ENCODE measurements at regions not wholly inside any gene's neighbourhood (a gene's known extent, or its start where the extent isn't known, plus 50 kb on each side); places are given as distances from the start of the nearest gene placed in this dataset.

DNA sequence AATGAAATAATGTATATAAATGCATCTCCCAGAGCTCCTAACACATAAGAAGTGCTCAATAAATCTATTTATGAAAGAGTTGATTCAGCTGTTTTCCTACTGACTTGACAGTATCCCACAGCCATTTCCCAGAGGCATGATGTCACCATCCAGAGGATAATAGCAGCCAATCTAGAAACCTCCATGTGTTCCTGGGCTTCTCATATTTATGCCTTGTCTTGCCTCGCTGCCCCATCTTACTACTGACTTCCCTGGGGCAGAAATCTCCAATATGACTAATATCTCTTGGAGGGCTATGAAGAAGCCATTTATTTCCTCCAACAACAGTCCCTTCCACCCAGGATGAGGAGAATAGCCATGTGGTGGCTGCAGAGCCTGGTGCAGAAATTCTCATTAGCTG is 115.4 kb upstream of the NAV2 start:
- H3K27me3 ChIP-seq (ENCODE audit: low read depth, low read length), result peaks cover 34% of the 10 kb centered on the region
- no peaks in the 10 kb centered on the region for H3K36me3 ChIP-seq (replicated peaks; ENCODE audit: low read depth, low read length)
- no peak overlapping the region for H3K4me2 ChIP-seq (ENCODE audit: low read length)
- no peak overlapping the region for H3K27ac ChIP-seq (ENCODE audit: low read length)
- H3K9ac ChIP-seq (ENCODE audit: low read length), result no peak overlapping the region
- TF ChIP-seq EZH2phosphoT487 (IDR thresholded peaks at IDR 0.05; ENCODE audit: low read depth) (no peak), CTCF (IDR thresholded peaks at IDR 0.05; ENCODE audit: low read depth, low read length) (no peak)
- no peaks in the 10 kb centered on the region for H3K4me1 ChIP-seq (ENCODE audit: low read length)
- no peaks in the 10 kb centered on the region for H3K9me3 ChIP-seq (ENCODE audit: insufficient read depth, low read length)
- no peak overlapping the region for H3K4me3 ChIP-seq (ENCODE audit: low read length)
- H3K79me2 ChIP-seq (ENCODE audit: low read length), result no peaks in the 10 kb centered on the region
- no peak overlapping the region for H2AFZ ChIP-seq (ENCODE audit: low read depth, low read length)
- no peaks in the 10 kb centered on the region for H4K20me1 ChIP-seq (ENCODE audit: insufficient read depth, low read length)

DNA sequence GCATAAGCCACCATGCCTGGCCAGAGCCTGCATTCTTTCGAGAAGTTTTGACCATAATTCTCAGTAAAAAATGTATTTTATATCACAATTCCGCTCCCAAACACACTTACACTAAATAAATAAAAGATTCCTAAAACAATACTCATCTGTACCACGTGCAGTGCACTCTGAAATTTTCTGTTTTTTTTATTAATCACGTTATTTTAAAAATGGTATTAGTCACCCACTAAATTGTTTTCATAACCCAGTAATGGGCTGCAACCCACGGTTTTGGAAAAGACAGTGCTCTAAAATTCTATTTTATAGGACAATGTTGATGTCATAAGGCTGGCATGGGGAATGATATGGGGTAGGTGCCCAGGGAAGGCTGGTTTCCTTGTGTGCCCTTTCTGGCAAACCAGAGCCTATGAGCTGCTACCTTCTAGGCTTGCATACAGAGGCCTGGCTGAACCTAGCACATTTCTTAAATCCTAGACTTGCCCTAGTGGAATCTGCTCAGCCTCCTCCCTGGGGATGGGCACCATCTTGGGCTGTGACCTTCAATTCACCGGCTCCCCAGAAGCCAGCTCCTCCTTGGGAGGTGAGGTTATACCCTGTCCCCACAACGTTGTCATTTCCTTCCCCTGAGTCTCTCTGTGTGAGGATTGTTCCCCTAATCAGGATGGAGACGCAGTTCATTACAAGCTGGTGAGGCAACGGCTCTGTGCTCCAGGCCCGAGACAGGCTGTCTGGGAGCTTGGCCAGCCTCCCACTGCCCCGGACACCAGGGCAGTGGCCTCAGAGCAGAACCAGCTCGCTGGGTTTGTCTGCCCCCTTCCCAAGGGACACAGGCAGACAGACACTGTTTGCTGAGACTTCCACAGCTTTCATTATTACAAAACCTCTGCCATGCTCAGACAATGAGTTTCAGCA is 116.5 kb upstream of the NAV2 start:
- H3K4me2 ChIP-seq (ENCODE audit: low read length), result no peak overlapping the region
- H4K20me1 ChIP-seq (ENCODE audit: insufficient read depth, low read length), result no peaks in the 10 kb centered on the region
- no peaks in the 10 kb centered on the region for H3K4me1 ChIP-seq (ENCODE audit: low read length)
- no peaks in the 10 kb centered on the region for H3K79me2 ChIP-seq (ENCODE audit: low read length)
- H3K27me3 ChIP-seq (ENCODE audit: low read depth, low read length), result peaks cover 39% of the 10 kb centered on the region
- no peak overlapping the region for H3K4me3 ChIP-seq (ENCODE audit: low read length)
- no peak overlapping the region for H2AFZ ChIP-seq (ENCODE audit: low read depth, low read length)
- H3K36me3 ChIP-seq (replicated peaks; ENCODE audit: low read depth, low read length), result no peaks in the 10 kb centered on the region
- no peak for TF ChIP-seq CTCF (IDR thresholded peaks at IDR 0.05; ENCODE audit: low read depth, low read length)
- TF ChIP-seq EZH2phosphoT487 (IDR thresholded peaks at IDR 0.05; ENCODE audit: low read depth), result no peak
- no peaks in the 10 kb centered on the region for H3K9me3 ChIP-seq (ENCODE audit: insufficient read depth, low read length)
- no peak overlapping the region for H3K9ac ChIP-seq (ENCODE audit: low read length)
- no peak overlapping the region for H3K27ac ChIP-seq (ENCODE audit: low read length)

DNA sequence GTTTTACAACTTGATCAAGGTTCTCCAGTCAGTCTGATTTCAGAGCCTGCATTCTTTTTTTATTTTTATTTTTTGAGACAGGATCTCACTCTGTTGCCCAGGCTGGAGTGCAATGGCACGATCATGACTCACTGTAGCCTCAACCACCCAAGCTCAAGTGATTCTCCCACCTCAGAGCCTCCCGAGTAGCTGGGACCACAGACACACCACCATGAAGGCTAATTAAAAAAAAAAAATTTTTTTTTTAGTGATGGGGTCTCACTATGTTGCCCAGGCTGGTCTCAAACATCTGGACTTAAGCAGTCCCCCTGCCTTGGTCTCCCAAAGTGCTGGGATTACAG is 117.2 kb upstream of the NAV2 start:
- Histone ChIP-seq H3K9ac (ENCODE audit: low read length) (no peak overlapping the region), H3K4me2 (ENCODE audit: low read length) (no peak overlapping the region), H2AFZ (ENCODE audit: low read depth, low read length) (no peak overlapping the region), H3K9me3 (ENCODE audit: insufficient read depth, low read length) (no peaks in the 10 kb centered on the region), H3K4me1 (ENCODE audit: low read length) (no peaks in the 10 kb centered on the region), H3K27ac (ENCODE audit: low read length) (no peak overlapping the region), H3K79me2 (ENCODE audit: low read length) (no peaks in the 10 kb centered on the region), H3K36me3 (replicated peaks; ENCODE audit: low read depth, low read length) (no peaks in the 10 kb centered on the region), H4K20me1 (ENCODE audit: insufficient read depth, low read length) (no peaks in the 10 kb centered on the region), H3K27me3 (ENCODE audit: low read depth, low read length) (peaks cover 32% of the 10 kb centered on the region), H3K4me3 (ENCODE audit: low read length) (no peak overlapping the region)
- no peak for TF ChIP-seq EZH2phosphoT487 (IDR thresholded peaks at IDR 0.05; ENCODE audit: low read depth)
- TF ChIP-seq CTCF (IDR thresholded peaks at IDR 0.05; ENCODE audit: low read depth, low read length), result no peak

DNA sequence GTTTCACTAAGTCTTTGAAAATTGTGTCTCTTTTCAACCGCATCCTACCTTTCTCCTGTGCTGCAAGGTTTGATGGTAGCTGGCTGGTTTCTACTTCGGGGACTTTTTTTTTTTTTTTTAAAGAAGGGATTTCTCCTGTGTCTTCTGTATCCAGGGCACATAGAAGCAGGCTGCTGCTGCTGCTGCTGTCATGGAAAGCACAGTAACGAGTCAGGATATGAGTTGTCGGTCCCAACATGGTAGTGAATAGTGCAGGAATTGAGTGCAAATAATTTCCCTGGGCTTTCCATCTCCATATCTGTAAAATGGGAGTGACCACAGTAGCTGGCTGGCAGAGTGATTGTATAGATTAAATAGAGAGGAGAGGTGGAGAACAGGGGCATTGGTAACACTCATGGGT is 118.3 kb upstream of the NAV2 start:
- Histone ChIP-seq H3K27ac (ENCODE audit: low read length) (no peak overlapping the region), H3K79me2 (ENCODE audit: low read length) (no peaks in the 10 kb centered on the region), H3K27me3 (ENCODE audit: low read depth, low read length) (peaks cover 24% of the 10 kb centered on the region), H3K36me3 (replicated peaks; ENCODE audit: low read depth, low read length) (no peaks in the 10 kb centered on the region), H3K4me3 (ENCODE audit: low read length) (no peak overlapping the region), H3K4me2 (ENCODE audit: low read length) (no peak overlapping the region), H3K9ac (ENCODE audit: low read length) (no peak overlapping the region), H4K20me1 (ENCODE audit: insufficient read depth, low read length) (no peaks in the 10 kb centered on the region), H3K9me3 (ENCODE audit: insufficient read depth, low read length) (no peaks in the 10 kb centered on the region), H2AFZ (ENCODE audit: low read depth, low read length) (no peak overlapping the region), H3K4me1 (ENCODE audit: low read length) (no peaks in the 10 kb centered on the region)
- TF ChIP-seq EZH2phosphoT487 (IDR thresholded peaks at IDR 0.05; ENCODE audit: low read depth), result no peak
- no peak for TF ChIP-seq CTCF (IDR thresholded peaks at IDR 0.05; ENCODE audit: low read depth, low read length)
